Subcutaneous abdominal adipose tissue (tissue), 5 donors: ENCODE measurements at regions not wholly inside any gene's neighbourhood (a gene's known extent, or its start where the extent isn't known, plus 50 kb on each side); places are given as distances from the start of the nearest gene placed in this dataset.
A peak's percentile ranks its signal among the peaks of the same experiment; 100 is the strongest.

ENCODE experiments used
- H3K27ac ChIP-seq: one replicate; pipeline ENCODE4 v1.7.0; 2013; ENCODE audit warnings: low read depth, mild to moderate bottlenecking, inconsistent platforms, low read length, moderate library complexity
- H3K27me3 ChIP-seq, 5 donors: one replicate each; pipeline ENCODE4 v1.7.0; 2013; ENCODE audit warnings: low read length in 5 of 5, inconsistent platforms in 1 of 5; ENCODE audit not compliant: control insufficient read depth in 5 of 5, insufficient read depth in 4 of 5
- H3K36me3 ChIP-seq, 5 donors: one replicate each; pipeline ENCODE4 v1.7.0; 2013; ENCODE audit warnings: low read length in 5 of 5; ENCODE audit not compliant: control insufficient read depth in 5 of 5, insufficient read depth in 5 of 5
- H3K4me1 ChIP-seq, 5 donors: one replicate each; pipeline ENCODE4 v1.7.0; 2013; ENCODE audit warnings: low read length in 5 of 5, mild to moderate bottlenecking in 3 of 5, moderate library complexity in 1 of 5; ENCODE audit not compliant: control insufficient read depth in 5 of 5, insufficient read depth in 5 of 5
- H3K4me3 ChIP-seq, 5 donors: one replicate each; pipeline ENCODE4 v1.7.0; 2013; ENCODE audit warnings: low read length in 5 of 5, low read depth in 1 of 5
- H3K9ac ChIP-seq, 5 donors: one replicate each; pipeline ENCODE4 v1.7.0; 2013; ENCODE audit warnings: low read length in 5 of 5, mild to moderate bottlenecking in 4 of 5, moderate library complexity in 3 of 5
- H3K9me3 ChIP-seq, 5 donors: one replicate each; pipeline ENCODE4 v1.7.0; 2013; ENCODE audit warnings: low read length in 5 of 5; ENCODE audit not compliant: control insufficient read depth in 5 of 5
- donor health status: healthy.
- donor health status: healthy.
- donor health status: healthy.
- donor health status: healthy.
- donor health status: healthy.

GRCh38 chr20:56986931-56987720, 279.3 kb downstream of the BMP7 start:
- Histone ChIP-seq H3K36me3 (no peaks in the 10 kb centered on the region), H3K4me3 (no peak overlapping the region), H3K9ac (no peak overlapping the region), H3K27me3 (peaks cover 10 to 20% (median 16%) of the 10 kb centered on the region in 5 donors), H3K9me3 (peaks cover 9 to 43% (median 35%) of the 10 kb centered on the region in 5 donors), H3K27ac (no peak overlapping the region), H3K4me1 (no peaks in the 10 kb centered on the region)

GRCh38 chr20:56987986-56988385, 278.5 kb downstream of the BMP7 start:
- Histone ChIP-seq H3K9me3 (peaks cover 9 to 43% (median 35%) of the 10 kb centered on the region in 5 donors), H3K4me3 (no peak overlapping the region), H3K27me3 (peaks cover 10 to 16% (median 15%) of the 10 kb centered on the region in 5 donors), H3K27ac (no peak overlapping the region), H3K9ac (no peak overlapping the region), H3K4me1 (no peaks in the 10 kb centered on the region), H3K36me3 (no peaks in the 10 kb centered on the region)

- Histone ChIP-seq H3K4me3 (no peak overlapping the region), H3K27ac (no peak overlapping the region), H3K27me3 (peaks cover 10 to 18% (median 16%) of the 10 kb centered on the region in 5 donors), H3K9me3 (peaks cover 9 to 42% (median 33%) of the 10 kb centered on the region in 5 donors), H3K4me1 (no peaks in the 10 kb centered on the region), H3K36me3 (no peaks in the 10 kb centered on the region), H3K9ac (no peak overlapping the region)
Observed at GRCh38 chr20:56988446-56988845, 278.0 kb downstream of the BMP7 start.

- Histone ChIP-seq H3K36me3 (no peaks in the 10 kb centered on the region), H3K27me3 (peaks cover 12 to 20% (median 16%) of the 10 kb centered on the region in 5 donors), H3K4me3 (no peak overlapping the region), H3K9ac (no peak overlapping the region), H3K9me3 (peaks cover 9 to 32% (median 25%) of the 10 kb centered on the region in 5 donors), H3K27ac (no peak overlapping the region), H3K4me1 (no peaks in the 10 kb centered on the region)
Observed at GRCh38 chr20:56989516-56989915, 276.9 kb downstream of the BMP7 start.

- H3K27ac ChIP-seq: no peak overlapping the region
- peaks cover 13 to 24% (median 22%) of the 10 kb centered on the region in 5 donors for H3K27me3 ChIP-seq
- peaks cover under 1 to 5% (median 4%) of the 10 kb centered on the region in 5 donors for H3K9me3 ChIP-seq
- H3K36me3 ChIP-seq: no peaks in the 10 kb centered on the region
- H3K9ac ChIP-seq: no peak overlapping the region
- no peak overlapping the region for H3K4me3 ChIP-seq
- H3K4me1 ChIP-seq: no peaks in the 10 kb centered on the region
Observed at GRCh38 chr20:56993020-56993559, 273.4 kb downstream of the BMP7 start.

GRCh38 chr20:56994006-56994405, 272.4 kb downstream of the BMP7 start:
- Histone ChIP-seq H3K9ac (no peak overlapping the region), H3K9me3 (peaks cover 9 to 13% (median 12%) of the 10 kb centered on the region in 5 donors), H3K4me3 (no peak overlapping the region), H3K27me3 (peaks cover 12 to 20% (median 18%) of the 10 kb centered on the region in 5 donors), H3K27ac (no peak overlapping the region), H3K4me1 (no peaks in the 10 kb centered on the region), H3K36me3 (no peaks in the 10 kb centered on the region)

GRCh38 chr20:56995149-56995548, 271.3 kb downstream of the BMP7 start:
- no peaks in the 10 kb centered on the region for H3K4me1 ChIP-seq
- H3K27ac ChIP-seq: no peak overlapping the region
- no peak overlapping the region for H3K9ac ChIP-seq
- H3K36me3 ChIP-seq: no peaks in the 10 kb centered on the region
- peaks cover 9 to 21% (median 18%) of the 10 kb centered on the region in 5 donors for H3K9me3 ChIP-seq
- peaks cover 11 to 19% (median 18%) of the 10 kb centered on the region in 5 donors for H3K27me3 ChIP-seq
- no peak overlapping the region for H3K4me3 ChIP-seq

- Histone ChIP-seq H3K4me3 (no peak overlapping the region), H3K36me3 (no peaks in the 10 kb centered on the region), H3K4me1 (no peaks in the 10 kb centered on the region), H3K9ac (no peak overlapping the region), H3K27ac (no peak overlapping the region), H3K27me3 (peaks cover 10 to 19% (median 14%) of the 10 kb centered on the region in 5 donors), H3K9me3 (peaks cover 9 to 21% (median 21%) of the 10 kb centered on the region in 5 donors)
Observed at GRCh38 chr20:56995635-56996075, 270.8 kb downstream of the BMP7 start.

- H3K9ac ChIP-seq: no peak overlapping the region
- no peaks in the 10 kb centered on the region for H3K4me1 ChIP-seq
- H3K36me3 ChIP-seq: no peaks in the 10 kb centered on the region
- no peak overlapping the region for H3K27ac ChIP-seq
- no peak overlapping the region for H3K4me3 ChIP-seq
- H3K27me3 ChIP-seq: peaks cover 6 to 18% (median 9%) of the 10 kb centered on the region in 5 donors
- peaks cover 9 to 21% (median 21%) of the 10 kb centered on the region in 5 donors for H3K9me3 ChIP-seq
Observed at GRCh38 chr20:56996533-56996932, 269.9 kb downstream of the BMP7 start.

- peak overlapping the region in 2 of 5 donors; percentile 7 to 43 for H3K4me3 ChIP-seq
- H3K4me1 ChIP-seq: no peaks in the 10 kb centered on the region
- peaks cover 9 to 18% (median 17%) of the 10 kb centered on the region in 5 donors for H3K27me3 ChIP-seq
- no peaks in the 10 kb centered on the region for H3K36me3 ChIP-seq
- no peak overlapping the region for H3K9ac ChIP-seq
- H3K27ac ChIP-seq: no peak overlapping the region
- H3K9me3 ChIP-seq: peaks cover 9 to 21% (median 21%) of the 10 kb centered on the region in 5 donors
Observed at GRCh38 chr20:56998438-56998837, 268.0 kb downstream of the BMP7 start.
